Ovary (tissue), 3 donors: ENCODE measurements at regions not wholly inside any gene's neighbourhood (a gene's known extent, or its start where the extent isn't known, plus 50 kb on each side); places are given as distances from the start of the nearest gene placed in this dataset.
"Not testable (repeated sequence)": the region's sequence is repeated elsewhere in the genome, so short reads cannot be mapped to it uniquely, and the experiment has no call there.

Experiments used
- CTCF ChIP-seq, 3 donors: fragments of 450-650 bp in 2 of 3; fragments of 200-600 bp in 1 of 3; IDR thresholded peaks; one replicate each; pipeline versions ENCODE4 v1.5.1 to v1.8.0; 2016 to 2022; ENCODE audit warnings: antibody characterized with exemption in 3 of 3, mild to moderate bottlenecking in 1 of 3
- POLR2A ChIP-seq: fragments of 450-650 bp; IDR thresholded peaks from one replicate; pipeline ENCODE4 v1.6.1; 2017; ENCODE audit warnings: antibody characterized with exemption, mild to moderate bottlenecking, moderate library complexity
- donor health status: DM: no; HTN: no; CAD: no.

- not testable (repeated sequence) for TF ChIP-seq CTCF (IDR thresholded peaks at IDR 0.05); POLR2A
Observed at GRCh38 chr12:107209700-107210099, 116.4 kb upstream of the CRY1 start.
